ENCODE measurements at regions not wholly inside any gene's neighbourhood (a gene's known extent, or its start where the extent isn't known, plus 50 kb on each side); places are given as distances from the start of the nearest gene placed in this dataset.

- Histone ChIP-seq H3K4me3 (ENCODE audit: low read length in 2 of 2) (no peak overlapping the region), H3K27me3 (ENCODE audit: control insufficient read depth in 3 of 3, insufficient read depth in 3 of 3, low read depth in 1 of 3, low read length in 3 of 3) (peaks cover 0 to under 1% (median 0%) of the 10 kb centered on the region in 3 experiments), H2AFZ (ENCODE audit: low read length) (no peak overlapping the region), H2AK5ac (ENCODE audit: low read depth, low read length) (no peak overlapping the region), H3K36me3 (replicated peaks in 1 of 2; ENCODE audit: control insufficient read depth in 2 of 2, insufficient read depth in 2 of 2, low read length in 2 of 2) (no peaks in the 10 kb centered on the region), H4K8ac (ENCODE audit: low read depth, low read length) (no peak overlapping the region), H2BK5ac (ENCODE audit: low read length) (no peak overlapping the region), H3K23ac (ENCODE audit: low read depth, low read length, poor library complexity) (no peak overlapping the region), H3K14ac (ENCODE audit: low read length) (no peak overlapping the region), H3K27ac (replicated peaks; ENCODE audit: low read length) (no peak overlapping the region), H3K9ac (ENCODE audit: low read depth, low read length, poor library complexity) (no peak overlapping the region), H3K4ac (ENCODE audit: low read length) (no peak overlapping the region), H3K4me1 (ENCODE audit: control insufficient read depth in 2 of 2, insufficient read depth in 1 of 2, low read depth in 1 of 2, low read length in 2 of 2) (no peaks in the 10 kb centered on the region), H2BK15ac (ENCODE audit: low read length) (no peak overlapping the region), H2BK12ac (ENCODE audit: low read length) (no peak overlapping the region), H2BK120ac (ENCODE audit: low read depth, low read length) (no peak overlapping the region), H3K79me1 (ENCODE audit: low read depth, low read length) (no peaks in the 10 kb centered on the region), H3K18ac (ENCODE audit: low read length) (no peak overlapping the region), H4K91ac (ENCODE audit: low read depth, low read length, poor library complexity) (no peak overlapping the region), H3K9me3 (replicated peaks in 1 of 2; ENCODE audit: control insufficient read depth in 2 of 2, insufficient read depth in 1 of 2, low read depth in 1 of 2, low read length in 2 of 2) (no peaks in the 10 kb centered on the region), H3K4me2 (ENCODE audit: insufficient read depth, low read length, poor library complexity, severe bottlenecking) (no peak overlapping the region)
- no CpG with 5 or more reads among the region's 4 CpGs for WGBS, 2 donors (ENCODE audit: extremely low coverage in 2 of 2, insufficient read length in 2 of 2, insufficient replicate concordance in 1 of 2)
- no peak for DNase-seq (ENCODE audit: low spot score)
Observed at GRCh38 chr20:39823224-39823623, 861.1 kb downstream of the DHX35 start.

GRCh38 chr20:39822667-39823066, 860.5 kb downstream of the DHX35 start:
- Histone ChIP-seq H3K9ac (ENCODE audit: low read depth, low read length, poor library complexity) (no peak overlapping the region), H3K14ac (ENCODE audit: low read length) (no peak overlapping the region), H3K4ac (ENCODE audit: low read length) (no peak overlapping the region), H3K27me3 (ENCODE audit: control insufficient read depth in 3 of 3, insufficient read depth in 3 of 3, low read depth in 1 of 3, low read length in 3 of 3) (no peaks in the 10 kb centered on the region), H2AK5ac (ENCODE audit: low read depth, low read length) (no peak overlapping the region), H2BK12ac (ENCODE audit: low read length) (no peak overlapping the region), H3K79me1 (ENCODE audit: low read depth, low read length) (no peaks in the 10 kb centered on the region), H3K4me2 (ENCODE audit: insufficient read depth, low read length, poor library complexity, severe bottlenecking) (no peak overlapping the region), H2AFZ (ENCODE audit: low read length) (no peak overlapping the region), H4K91ac (ENCODE audit: low read depth, low read length, poor library complexity) (no peak overlapping the region), H2BK15ac (ENCODE audit: low read length) (no peak overlapping the region), H3K36me3 (replicated peaks in 1 of 2; ENCODE audit: control insufficient read depth in 2 of 2, insufficient read depth in 2 of 2, low read length in 2 of 2) (no peaks in the 10 kb centered on the region), H3K4me1 (ENCODE audit: control insufficient read depth in 2 of 2, insufficient read depth in 1 of 2, low read depth in 1 of 2, low read length in 2 of 2) (no peaks in the 10 kb centered on the region), H3K23ac (ENCODE audit: low read depth, low read length, poor library complexity) (no peak overlapping the region), H2BK5ac (ENCODE audit: low read length) (no peak overlapping the region), H3K9me3 (replicated peaks in 1 of 2; ENCODE audit: control insufficient read depth in 2 of 2, insufficient read depth in 1 of 2, low read depth in 1 of 2, low read length in 2 of 2) (no peaks in the 10 kb centered on the region), H3K27ac (replicated peaks; ENCODE audit: low read length) (no peak overlapping the region), H4K8ac (ENCODE audit: low read depth, low read length) (no peak overlapping the region), H3K18ac (ENCODE audit: low read length) (no peak overlapping the region), H2BK120ac (ENCODE audit: low read depth, low read length) (no peak overlapping the region), H3K4me3 (ENCODE audit: low read length in 2 of 2) (no peak overlapping the region)
- WGBS, 2 donors (ENCODE audit: extremely low coverage in 2 of 2, insufficient read length in 2 of 2, insufficient replicate concordance in 1 of 2), result no CpG with 5 or more reads among the region's 3 CpGs
- no peak for DNase-seq (ENCODE audit: low spot score)

- Histone ChIP-seq H2BK120ac (ENCODE audit: low read depth, low read length) (no peak overlapping the region), H3K9me3 (replicated peaks in 1 of 2; ENCODE audit: control insufficient read depth in 2 of 2, insufficient read depth in 1 of 2, low read depth in 1 of 2, low read length in 2 of 2) (no peaks in the 10 kb centered on the region), H2AFZ (ENCODE audit: low read length) (no peak overlapping the region), H2BK15ac (ENCODE audit: low read length) (no peak overlapping the region), H4K8ac (ENCODE audit: low read depth, low read length) (no peak overlapping the region), H3K18ac (ENCODE audit: low read length) (no peak overlapping the region), H3K4ac (ENCODE audit: low read length) (no peak overlapping the region), H3K36me3 (replicated peaks in 1 of 2; ENCODE audit: control insufficient read depth in 2 of 2, insufficient read depth in 2 of 2, low read length in 2 of 2) (no peaks in the 10 kb centered on the region), H2BK12ac (ENCODE audit: low read length) (no peak overlapping the region), H2BK5ac (ENCODE audit: low read length) (no peak overlapping the region), H3K14ac (ENCODE audit: low read length) (no peak overlapping the region), H3K27me3 (ENCODE audit: control insufficient read depth in 3 of 3, insufficient read depth in 3 of 3, low read depth in 1 of 3, low read length in 3 of 3) (no peaks in the 10 kb centered on the region), H3K27ac (replicated peaks; ENCODE audit: low read length) (no peak overlapping the region), H3K4me1 (ENCODE audit: control insufficient read depth in 2 of 2, insufficient read depth in 1 of 2, low read depth in 1 of 2, low read length in 2 of 2) (peaks cover 0 to 2% of the 10 kb centered on the region in 2 donors), H3K4me2 (ENCODE audit: insufficient read depth, low read length, poor library complexity, severe bottlenecking) (no peak overlapping the region), H3K79me1 (ENCODE audit: low read depth, low read length) (no peaks in the 10 kb centered on the region), H3K23ac (ENCODE audit: low read depth, low read length, poor library complexity) (no peak overlapping the region), H3K9ac (ENCODE audit: low read depth, low read length, poor library complexity) (no peak overlapping the region), H4K91ac (ENCODE audit: low read depth, low read length, poor library complexity) (no peak overlapping the region), H3K4me3 (ENCODE audit: low read length in 2 of 2) (no peak overlapping the region), H2AK5ac (ENCODE audit: low read depth, low read length) (no peak overlapping the region)
- no peak for DNase-seq (ENCODE audit: low spot score)
- WGBS, 2 donors (ENCODE audit: extremely low coverage in 2 of 2, insufficient read length in 2 of 2, insufficient replicate concordance in 1 of 2), result no CpG with 5 or more reads among the region's 6 CpGs
Observed at GRCh38 chr20:39813190-39813829, 851.2 kb downstream of the DHX35 start.

GRCh38 chr20:39812116-39812515, 850.0 kb downstream of the DHX35 start:
- WGBS, 2 donors (ENCODE audit: extremely low coverage in 2 of 2, insufficient read length in 2 of 2, insufficient replicate concordance in 1 of 2), result no CpG with 5 or more reads among the region's 2 CpGs

More at GRCh38 chr20:39812116-39812515, 850.0 kb downstream of the DHX35 start:
- Histone ChIP-seq H3K9ac (ENCODE audit: low read depth, low read length, poor library complexity) (no peak overlapping the region), H3K14ac (ENCODE audit: low read length) (no peak overlapping the region), H3K4me3 (ENCODE audit: low read length in 2 of 2) (no peak overlapping the region), H3K79me1 (ENCODE audit: low read depth, low read length) (no peaks in the 10 kb centered on the region), H3K4me1 (ENCODE audit: control insufficient read depth in 2 of 2, insufficient read depth in 1 of 2, low read depth in 1 of 2, low read length in 2 of 2) (peaks cover 0 to 2% of the 10 kb centered on the region in 2 donors), H3K18ac (ENCODE audit: low read length) (no peak overlapping the region), H3K23ac (ENCODE audit: low read depth, low read length, poor library complexity) (no peak overlapping the region), H3K27me3 (ENCODE audit: control insufficient read depth in 3 of 3, insufficient read depth in 3 of 3, low read depth in 1 of 3, low read length in 3 of 3) (no peaks in the 10 kb centered on the region), H2BK12ac (ENCODE audit: low read length) (no peak overlapping the region), H4K91ac (ENCODE audit: low read depth, low read length, poor library complexity) (no peak overlapping the region), H2BK15ac (ENCODE audit: low read length) (no peak overlapping the region), H3K4ac (ENCODE audit: low read length) (no peak overlapping the region), H3K9me3 (replicated peaks in 1 of 2; ENCODE audit: control insufficient read depth in 2 of 2, insufficient read depth in 1 of 2, low read depth in 1 of 2, low read length in 2 of 2) (no peaks in the 10 kb centered on the region), H2BK5ac (ENCODE audit: low read length) (no peak overlapping the region), H2AK5ac (ENCODE audit: low read depth, low read length) (no peak overlapping the region), H4K8ac (ENCODE audit: low read depth, low read length) (no peak overlapping the region), H3K27ac (replicated peaks; ENCODE audit: low read length) (no peak overlapping the region), H3K36me3 (replicated peaks in 1 of 2; ENCODE audit: control insufficient read depth in 2 of 2, insufficient read depth in 2 of 2, low read length in 2 of 2) (no peaks in the 10 kb centered on the region), H3K4me2 (ENCODE audit: insufficient read depth, low read length, poor library complexity, severe bottlenecking) (no peak overlapping the region), H2BK120ac (ENCODE audit: low read depth, low read length) (no peak overlapping the region), H2AFZ (ENCODE audit: low read length) (peak overlapping the region; percentile 61)
- no peak for DNase-seq (ENCODE audit: low spot score)

All from neuronal stem cell (in vitro differentiated cells).